Loucy (cell line): ENCODE measurements at regions not wholly inside any gene's neighbourhood (a gene's known extent, or its start where the extent isn't known, plus 50 kb on each side); places are given as distances from the start of the nearest gene placed in this dataset.

ENCODE experiments used
- H2AFZ ChIP-seq: fragments of 200-600 bp; sonication (generic); 2 replicates; pipeline ENCODE4 v1.6.0; 2016; ENCODE audit warnings: antibody characterized with exemption, mild to moderate bottlenecking, low read length, moderate library complexity
- H3F3A ChIP-seq: fragments of 200-600 bp; 2 replicates; pipeline ENCODE4 v1.6.0; 2016; ENCODE audit warnings: antibody characterized with exemption, low read depth, mild to moderate bottlenecking
- H3K27me3 ChIP-seq: fragments of 200-600 bp; sonication (generic); 2 replicates; pipeline ENCODE4 v1.6.1; 2014; ENCODE audit warnings: low read length, mild to moderate bottlenecking; ENCODE audit not compliant: insufficient read depth, poor library complexity, severe bottlenecking
- H3K36me3 ChIP-seq: fragments of 200-600 bp; sonication (generic); 2 replicates; pipeline ENCODE4 v1.6.1; 2016; ENCODE audit warnings: low read length; ENCODE audit not compliant: insufficient read depth
- H3K4me1 ChIP-seq: fragments of 200-600 bp; sonication (generic); 2 replicates; pipeline ENCODE4 v1.5.1; 2014; ENCODE audit warnings: low read length, mild to moderate bottlenecking; ENCODE audit not compliant: insufficient read depth, poor library complexity, severe bottlenecking
- H3K4me2 ChIP-seq: fragments of 200-600 bp; sonication (generic); 2 replicates; pipeline ENCODE4 v1.6.0; 2014; ENCODE audit warnings: antibody characterized with exemption, low read length, low read depth, mild to moderate bottlenecking; ENCODE audit not compliant: poor library complexity, severe bottlenecking
- H3K4me3 ChIP-seq: fragments of 200-600 bp; sonication (generic); 2 replicates; pipeline ENCODE4 v1.5.1; 2014; ENCODE audit warnings: low read length, mild to moderate bottlenecking, mixed read lengths; ENCODE audit not compliant: poor library complexity, severe bottlenecking
- H3K79me2 ChIP-seq: fragments of 200-600 bp; sonication (generic); 2 replicates; pipeline ENCODE4 v1.6.1; 2014; ENCODE audit warnings: low read length; ENCODE audit not compliant: insufficient read depth
- H3K9ac ChIP-seq: fragments of 200-600 bp; sonication (generic); 2 replicates; pipeline ENCODE4 v1.6.0; 2014; ENCODE audit warnings: mild to moderate bottlenecking, low read depth, low read length, moderate library complexity; ENCODE audit not compliant: poor library complexity, severe bottlenecking
- H3K9me2 ChIP-seq: fragments of 200-600 bp; sonication (generic); replicated peaks from 2 replicates; pipeline ENCODE4 v1.6.1; 2016; ENCODE audit warnings: low read depth, low read length, mixed read lengths
- H3K9me3 ChIP-seq: fragments of 200-600 bp; sonication (generic); 2 replicates; pipeline ENCODE4 v1.6.1; 2014; ENCODE audit warnings: mild to moderate bottlenecking, antibody characterized with exemption, low read length, low read depth; ENCODE audit not compliant: insufficient read depth
- H4K20me1 ChIP-seq: fragments of 200-600 bp; sonication (generic); 2 replicates; pipeline ENCODE4 v1.6.0; 2014; ENCODE audit warnings: antibody characterized with exemption, low read length, mild to moderate bottlenecking; ENCODE audit not compliant: insufficient read depth, poor library complexity, severe bottlenecking
- CTCF ChIP-seq: fragments of 200-600 bp; sonication (generic); conservative IDR thresholded peaks from 2 replicates; pipeline ENCODE4 v1.5.1; 2014; ENCODE audit warnings: mild to moderate bottlenecking, antibody characterized with exemption, low read length
- EZH2phosphoT487 ChIP-seq: fragments of 200-600 bp; IDR thresholded peaks from 2 replicates; pipeline ENCODE4 v1.6.1; 2018; ENCODE audit warnings: antibody characterized with exemption, mild to moderate bottlenecking, moderate library complexity, borderline replicate concordance

GRCh38 chr15:47534673-47535072, 182.6 kb upstream of the SEMA6D start:
- H3K4me3 ChIP-seq, result no peak overlapping the region
- TF ChIP-seq EZH2phosphoT487 (no peak), CTCF (no peak)
- H3K9ac ChIP-seq, result no peak overlapping the region
- H3K4me2 ChIP-seq, result no peak overlapping the region
- H3K4me1 ChIP-seq, result no peaks in the 10 kb centered on the region
- H3K9me2 ChIP-seq, result no peaks in the 10 kb centered on the region
- no peaks in the 10 kb centered on the region for H3K36me3 ChIP-seq
- no peaks in the 10 kb centered on the region for H3K9me3 ChIP-seq
- H4K20me1 ChIP-seq, result no peaks in the 10 kb centered on the region
- H3F3A ChIP-seq, result no peaks in the 10 kb centered on the region
- no peak overlapping the region for H2AFZ ChIP-seq
- H3K27me3 ChIP-seq, result no peaks in the 10 kb centered on the region
- no peaks in the 10 kb centered on the region for H3K79me2 ChIP-seq

GRCh38 chr15:47541562-47541961, 175.7 kb upstream of the SEMA6D start:
- H3K9me3 ChIP-seq, result no peaks in the 10 kb centered on the region
- TF ChIP-seq EZH2phosphoT487 (no peak), CTCF (no peak)
- no peaks in the 10 kb centered on the region for H3K36me3 ChIP-seq
- H3K9ac ChIP-seq, result no peak overlapping the region
- no peaks in the 10 kb centered on the region for H4K20me1 ChIP-seq
- no peaks in the 10 kb centered on the region for H3K79me2 ChIP-seq
- no peak overlapping the region for H2AFZ ChIP-seq
- no peaks in the 10 kb centered on the region for H3F3A ChIP-seq
- H3K4me3 ChIP-seq, result no peak overlapping the region
- H3K4me2 ChIP-seq, result no peak overlapping the region
- no peaks in the 10 kb centered on the region for H3K27me3 ChIP-seq
- no peaks in the 10 kb centered on the region for H3K9me2 ChIP-seq
- H3K4me1 ChIP-seq, result no peaks in the 10 kb centered on the region

- TF ChIP-seq EZH2phosphoT487, result no peak
- no peak for TF ChIP-seq CTCF
- Histone ChIP-seq H3K4me2 (no peak overlapping the region), H4K20me1 (no peaks in the 10 kb centered on the region), H3K9me3 (no peaks in the 10 kb centered on the region), H2AFZ (no peak overlapping the region), H3K9me2 (no peaks in the 10 kb centered on the region), H3K4me1 (no peaks in the 10 kb centered on the region), H3K27me3 (no peaks in the 10 kb centered on the region), H3F3A (no peaks in the 10 kb centered on the region), H3K4me3 (no peak overlapping the region), H3K9ac (no peak overlapping the region), H3K79me2 (no peaks in the 10 kb centered on the region), H3K36me3 (no peaks in the 10 kb centered on the region)
Measured at GRCh38 chr15:47542312-47542989, 174.9 kb upstream of the SEMA6D start.
